GM19372 (cell line): ENCODE measurements at regions not wholly inside any gene's neighbourhood (a gene's known extent, or its start where the extent isn't known, plus 50 kb on each side); places are given as distances from the start of the nearest gene placed in this dataset.

Source experiments
- ATAC-seq: cut with Tn5 transposase; IDR thresholded peaks from one replicate; pipeline ENCODE4 v1.9.1; 2021; ENCODE audit warnings: mild to moderate bottlenecking, low read depth, moderate library complexity; ENCODE audit not compliant: unreplicated experiment

- ATAC-seq, result no peak
Measured at GRCh38 chr18:30929718-30930117, 112.8 kb downstream of the DSC3 start.

DNA sequence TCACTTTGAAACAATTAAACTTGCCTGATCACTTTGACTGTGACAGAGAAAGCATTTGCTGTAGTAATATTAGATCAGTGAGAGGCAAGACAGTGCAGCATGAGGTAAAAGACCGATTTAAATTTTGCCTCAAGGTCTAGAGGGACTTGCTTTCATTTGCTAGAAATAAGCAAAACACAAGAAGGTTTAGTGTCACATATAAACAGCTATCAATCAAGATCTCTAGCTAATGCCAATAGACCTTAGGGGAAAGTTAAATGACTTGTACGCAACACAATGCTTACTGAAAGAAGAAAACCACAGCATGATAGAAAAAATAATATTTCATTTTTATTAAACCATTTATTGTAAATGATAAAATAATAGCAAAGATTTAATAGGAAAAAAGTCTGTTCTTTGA is 113.5 kb downstream of the DSC3 start:
- no peak for ATAC-seq

DNA sequence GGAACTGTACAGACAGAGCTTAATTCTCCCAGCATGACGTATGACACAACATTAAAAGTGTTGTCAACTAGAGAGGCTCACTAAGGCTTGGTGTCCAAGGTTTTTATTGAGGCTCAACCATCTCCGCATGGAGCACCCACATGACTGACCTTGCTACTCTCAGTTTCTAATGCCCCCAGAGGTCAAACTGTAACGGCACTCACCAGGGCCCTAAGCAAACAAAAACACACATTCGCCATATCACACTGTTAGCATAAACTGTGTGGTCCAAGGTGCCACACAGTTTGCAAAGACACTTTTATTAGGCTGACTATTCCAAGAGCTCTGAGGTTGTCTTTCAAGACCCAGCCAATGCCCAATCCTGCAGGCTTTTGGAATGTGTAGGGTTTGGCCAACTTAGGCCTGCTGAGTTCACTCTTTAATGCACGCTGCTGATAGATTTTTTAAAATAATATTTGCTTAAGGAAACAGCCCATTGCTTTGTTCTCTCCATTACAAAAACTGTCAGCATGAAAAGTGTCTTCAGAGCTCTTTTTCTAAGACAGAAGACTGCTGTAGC is 114.9 kb downstream of the DSC3 start:
- ATAC-seq, result no peak

GRCh38 chr18:30927042-30927441 is 115.5 kb downstream of the DSC3 start:
- ATAC-seq, result no peak

GRCh38 chr18:30925795-30926194 is 116.7 kb downstream of the DSC3 start:
- no peak for ATAC-seq

DNA sequence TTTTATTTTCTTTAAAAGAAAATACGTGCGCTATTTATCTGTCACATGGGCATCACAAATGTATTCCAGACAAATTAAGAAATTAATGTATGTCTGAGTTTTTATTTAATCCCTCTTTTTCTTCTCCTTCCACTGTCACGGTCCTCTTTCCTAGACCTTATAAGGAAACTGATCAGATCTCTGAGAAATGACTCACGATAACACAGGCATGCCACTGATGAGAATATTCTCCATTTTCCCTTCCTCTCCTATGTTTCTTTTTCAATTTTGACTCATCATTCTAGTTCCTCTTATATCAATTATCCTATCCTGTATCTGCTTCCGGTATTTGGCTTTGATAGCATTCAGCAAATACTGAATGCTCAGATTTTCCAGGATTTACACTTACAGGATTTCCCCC is 121.8 kb downstream of the DSC3 start:
- ATAC-seq, result no peak

GRCh38 chr18:30920351-30920750 is 122.2 kb downstream of the DSC3 start:
- ATAC-seq, result no peak

GRCh38 chr18:30917651-30918050 is 124.9 kb downstream of the DSC3 start:
- no peak for ATAC-seq

DNA sequence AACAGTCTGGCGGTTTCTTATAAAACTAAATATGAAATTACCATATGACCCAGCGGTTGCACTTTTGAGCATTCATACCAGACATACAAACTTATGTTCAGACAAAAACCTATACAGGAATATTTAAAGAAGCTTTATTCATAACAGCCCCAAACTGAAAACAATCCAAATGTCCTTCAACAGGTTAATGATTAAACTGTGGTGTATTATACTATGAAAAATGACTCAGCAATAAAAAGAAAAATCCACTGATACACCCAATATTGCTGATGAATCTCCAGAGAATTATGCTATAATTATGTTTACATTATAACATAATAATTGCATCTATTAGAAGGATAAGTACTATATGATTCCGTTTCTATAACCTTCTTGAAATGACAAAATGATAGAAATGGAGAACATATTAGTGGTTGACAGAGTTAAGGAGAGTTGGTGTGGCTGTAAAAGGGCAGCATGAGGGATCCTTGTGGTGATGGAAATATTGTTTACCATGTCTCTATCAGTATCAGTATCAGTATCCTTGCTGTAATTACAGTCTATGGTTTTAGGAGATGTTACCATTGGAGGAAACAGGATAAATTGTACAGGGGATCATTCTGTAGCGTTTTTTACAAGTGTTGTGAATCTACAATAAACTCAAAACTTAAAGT is 127.1 kb downstream of the DSC3 start:
- ATAC-seq, result peak; percentile 58

GRCh38 chr18:30908381-30908780 is 134.2 kb downstream of the DSC3 start:
- ATAC-seq, result no peak

GRCh38 chr18:30903566-30903965 is 139.0 kb downstream of the DSC3 start:
- no peak for ATAC-seq

GRCh38 chr18:30889519-30890301 is 152.8 kb downstream of the DSC3 start:
- no peak for ATAC-seq

DNA sequence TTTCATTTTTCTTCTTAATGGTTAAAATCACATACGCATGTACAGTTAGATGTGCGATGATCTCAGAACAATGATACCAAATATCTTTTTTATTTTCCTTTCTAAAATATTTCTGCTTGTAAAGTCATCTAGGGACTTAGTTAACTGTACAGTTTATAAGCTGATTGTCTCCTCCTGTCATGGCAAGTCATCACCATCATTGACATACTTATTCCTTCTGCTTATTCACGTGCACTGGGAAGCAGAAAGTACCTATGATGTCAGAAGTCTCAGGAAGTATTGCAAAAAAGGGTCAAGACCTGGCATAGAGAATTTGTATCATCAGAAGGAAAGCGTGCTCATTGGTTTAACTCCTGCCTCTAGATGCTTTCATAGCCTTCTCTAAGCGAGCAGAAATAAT is 154.2 kb downstream of the DSC3 start:
- ATAC-seq, result no peak

DNA sequence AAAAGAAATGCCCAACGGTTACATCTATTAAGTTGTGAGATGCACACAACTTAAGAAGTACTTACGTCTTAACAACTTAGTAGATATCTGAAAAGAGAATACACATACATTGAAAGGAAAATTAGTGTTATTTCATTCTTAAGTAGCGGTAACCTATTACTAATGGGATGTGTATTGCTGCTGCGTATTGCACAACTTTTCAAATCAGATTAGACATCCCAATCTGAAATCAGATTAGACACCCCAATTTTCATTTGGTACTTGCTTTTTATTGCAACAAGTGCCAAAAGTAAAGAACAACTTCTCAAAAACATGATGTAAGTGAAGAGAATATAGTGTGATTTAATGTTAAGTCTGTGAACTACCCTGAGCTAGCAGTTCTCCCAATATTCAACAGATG is 155.5 kb downstream of the DSC3 start:
- no peak for ATAC-seq

DNA sequence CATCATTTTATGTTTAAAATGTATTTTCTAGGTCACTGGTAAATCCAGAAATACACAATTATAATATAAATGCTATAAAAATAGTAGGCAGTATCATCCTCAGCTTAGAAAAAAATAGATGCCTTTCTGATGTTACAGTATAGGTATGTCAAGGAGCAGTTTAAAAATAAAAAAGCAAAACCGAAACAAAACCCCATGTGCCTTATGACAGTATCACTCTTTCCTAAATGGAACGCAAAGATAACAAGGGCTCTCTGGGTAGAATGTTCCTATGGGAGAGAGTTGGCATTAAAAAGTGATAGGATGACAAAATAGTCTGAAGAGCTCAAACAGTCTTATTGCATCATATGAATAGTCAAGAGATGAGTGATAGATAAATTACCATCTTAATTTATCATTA is 172.1 kb downstream of the DSC3 start:
- ATAC-seq, result no peak

GRCh38 chr18:30862900-30863299 is 179.6 kb downstream of the DSC3 start:
- ATAC-seq, result no peak

DNA sequence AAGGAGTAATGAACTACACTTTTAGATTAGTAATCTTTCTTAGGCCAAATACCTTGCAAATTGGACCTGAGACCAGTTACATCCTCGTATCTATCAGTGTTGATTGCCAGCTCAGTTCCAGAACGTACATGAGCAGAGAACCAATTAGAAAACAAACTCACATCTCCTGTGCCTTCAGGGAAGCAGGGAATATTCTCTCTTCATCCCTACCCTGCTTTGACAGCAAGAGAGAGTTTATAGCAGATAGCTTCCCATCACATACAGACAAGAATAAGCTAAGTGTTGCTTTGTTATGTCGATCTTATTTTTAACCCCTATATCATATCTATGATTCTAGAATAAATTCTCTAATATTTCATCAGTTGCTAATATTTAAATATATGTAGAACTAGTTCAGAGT is 181.8 kb downstream of the DSC3 start:
- no peak for ATAC-seq

GRCh38 chr18:30859036-30859435 is 183.5 kb downstream of the DSC3 start:
- no peak for ATAC-seq

- no peak for ATAC-seq
Measured at GRCh38 chr18:30858560-30858959, 184.0 kb downstream of the DSC3 start.

DNA sequence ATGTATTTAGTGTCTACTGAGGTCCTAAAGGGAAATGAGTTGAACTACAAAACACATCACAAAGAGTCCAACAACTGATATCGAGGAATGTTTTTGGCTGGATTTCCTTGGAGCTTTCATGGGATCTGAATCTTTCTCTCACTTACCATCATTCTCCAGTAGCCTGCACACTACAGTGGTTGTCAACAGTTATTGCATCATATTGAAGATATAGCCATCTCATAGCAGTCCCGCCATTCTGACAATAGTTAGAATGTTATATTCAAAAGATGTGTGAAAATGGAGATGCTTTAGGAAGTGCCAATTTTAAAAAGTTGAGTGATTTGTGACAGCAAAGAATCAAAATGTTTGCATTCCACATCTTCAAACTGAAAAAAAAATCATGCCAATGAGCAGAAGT is 186.8 kb downstream of the DSC3 start:
- no peak for ATAC-seq

- no peak for ATAC-seq
Measured at GRCh38 chr18:30852980-30853379, 189.6 kb downstream of the DSC3 start.

GRCh38 chr18:30852541-30852940 is 190.0 kb downstream of the DSC3 start:
- no peak for ATAC-seq
